ENCODE measurements at regions not wholly inside any gene's neighbourhood (a gene's known extent, or its start where the extent isn't known, plus 50 kb on each side); places are given as distances from the start of the nearest gene placed in this dataset.

GRCh38 chr6:14732844-14733757 is 512.8 kb upstream of the JARID2 start (continued):
- TF ChIP-seq EZH2phosphoT487 (IDR thresholded peaks at IDR 0.05; ENCODE audit: borderline replicate concordance) (no peak), SP1 (IDR thresholded peaks at IDR 0.05; ENCODE audit: low read depth) (peak; percentile 91), ZNF274 (IDR thresholded peaks at IDR 0.05; ENCODE audit: low read depth, low read length) (no peak), JUND (IDR thresholded peaks at IDR 0.05) (peak; percentile 93), SIN3A (IDR thresholded peaks at IDR 0.05; ENCODE audit: low read depth) (peak; percentile 53)

DNA sequence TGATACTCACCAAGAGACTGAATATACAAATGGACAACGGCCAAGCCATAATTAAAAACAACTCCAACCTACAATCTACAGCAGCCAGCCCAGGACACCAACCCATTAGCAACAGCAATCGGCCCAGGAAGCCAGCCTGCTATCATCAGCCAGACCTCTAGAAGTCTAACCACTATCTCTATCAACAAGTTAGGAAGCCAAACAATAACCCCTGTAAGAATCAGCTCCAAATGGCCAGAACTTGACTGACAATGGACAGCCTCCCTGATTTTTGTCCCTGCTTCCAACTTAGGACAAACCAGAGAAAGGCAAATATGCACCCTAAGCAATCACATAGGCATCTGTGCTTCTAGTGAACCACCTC is 511.8 kb upstream of the JARID2 start:
- intact Hi-C loops (cut with micrococcal nuclease), result no loop called here

More for the DNA sequence above, 511.8 kb upstream of the JARID2 start:
- H3K9me3 ChIP-seq (ENCODE audit: control insufficient read depth in 1 of 2, insufficient read depth in 1 of 2, low read depth in 1 of 2, low read length in 2 of 2), result no peaks in the 10 kb centered on the region
- H3K27ac ChIP-seq (ENCODE audit: low read depth, low read length), result peak overlapping the region; percentile 77
- ChIA-PET POLR2A (interaction anchor here (0.9 kb wide), 1 partner anchor 10 kb away, joined by 4 read pairs; no protein-coding TSS in a partner anchor), CTCF (no interaction called here), RAD21 (ENCODE audit: low non-redundant PET in 1 of 2, low total read pairs in 2 of 2, uncharacterized antibody in 2 of 2, unreplicated experiment in 2 of 2) (no interaction called here)
- H3K36me3 ChIP-seq (ENCODE audit: control insufficient read depth in 1 of 2, insufficient read depth in 2 of 2, low read length in 2 of 2), result no peaks in the 10 kb centered on the region
- H3K4me1 ChIP-seq (ENCODE audit: control insufficient read depth in 1 of 2, insufficient read depth in 2 of 2, low read length in 2 of 2), result peaks cover 24 to 53% of the 10 kb centered on the region in 2 experiments
- TF ChIP-seq CEBPB (IDR thresholded peaks at IDR 0.05; ENCODE audit: low read depth), result no peak
- no peak for TF ChIP-seq CBX3 (IDR thresholded peaks at IDR 0.05; ENCODE audit: low read depth)
- TF ChIP-seq EZH2 (IDR thresholded peaks at IDR 0.05), result no peak
- no peak for TF ChIP-seq EGR1 (IDR thresholded peaks at IDR 0.05; ENCODE audit: low read depth)
- no peak for TF ChIP-seq FOSL1 (IDR thresholded peaks at IDR 0.05; ENCODE audit: low read depth)
- TF ChIP-seq, protein P1, sequence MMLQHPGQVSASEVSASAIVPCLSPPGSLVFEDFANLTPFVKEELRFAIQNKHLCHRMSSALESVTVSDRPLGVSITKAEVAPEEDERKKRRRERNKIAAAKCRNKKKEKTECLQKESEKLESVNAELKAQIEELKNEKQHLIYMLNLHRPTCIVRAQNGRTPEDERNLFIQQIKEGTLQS (IDR thresholded peaks at IDR 0.05), result no peak
- no peak for TF ChIP-seq SP1 (IDR thresholded peaks at IDR 0.05; ENCODE audit: low read depth)
- no peak for TF ChIP-seq CTCF (IDR thresholded peaks at IDR 0.05 in 2 of 3, conservative IDR thresholded peaks at IDR 0.05 in 1 of 3; ENCODE audit: borderline replicate concordance in 1 of 3, insufficient read depth in 1 of 3, low read depth in 2 of 3, low read length in 2 of 3)
- TF ChIP-seq EZH2phosphoT487 (IDR thresholded peaks at IDR 0.05; ENCODE audit: borderline replicate concordance), result no peak
- TF ChIP-seq JUND (IDR thresholded peaks at IDR 0.05), result no peak
- TF ChIP-seq MAX (IDR thresholded peaks at IDR 0.05), result no peak
- no peak for TF ChIP-seq ZFX (IDR thresholded peaks at IDR 0.05)
- TF ChIP-seq SRF (IDR thresholded peaks at IDR 0.05; ENCODE audit: low read depth), result no peak
- DNase-seq (ENCODE audit: low read depth, low spot score), result no peak
- no peaks in the 10 kb centered on the region for H3K27me3 ChIP-seq (ENCODE audit: insufficient read depth, low read length)
- peak; percentile 12; the same call in 1 of the 2 replicates for ATAC-seq
- no peaks in the 10 kb centered on the region for H3K79me2 ChIP-seq (ENCODE audit: insufficient read depth, low read length)
- no peaks in the 10 kb centered on the region for H3K9me2 ChIP-seq (ENCODE audit: insufficient read depth)
- no peak overlapping the region for H3K4me3 ChIP-seq (replicated peaks in 1 of 2; ENCODE audit: low read depth in 1 of 2, low read length in 2 of 2)
- BruUV-seq (replicated peaks), result no TSS peak
- peak overlapping the region; percentile 73 for H3K4me2 ChIP-seq (ENCODE audit: low read length)
- H3K9ac ChIP-seq (ENCODE audit: low read length), result peak overlapping the region; percentile 68
- H4K20me1 ChIP-seq (ENCODE audit: insufficient read depth), result no peaks in the 10 kb centered on the region
- no peak overlapping the region for H2AFZ ChIP-seq (ENCODE audit: low read depth, low read length, poor library complexity, severe bottlenecking)

Data from HCT116 (cell line).